ENCODE measurements at regions not wholly inside any gene's neighbourhood (a gene's known extent, or its start where the extent isn't known, plus 50 kb on each side); places are given as distances from the start of the nearest gene placed in this dataset.

DNA sequence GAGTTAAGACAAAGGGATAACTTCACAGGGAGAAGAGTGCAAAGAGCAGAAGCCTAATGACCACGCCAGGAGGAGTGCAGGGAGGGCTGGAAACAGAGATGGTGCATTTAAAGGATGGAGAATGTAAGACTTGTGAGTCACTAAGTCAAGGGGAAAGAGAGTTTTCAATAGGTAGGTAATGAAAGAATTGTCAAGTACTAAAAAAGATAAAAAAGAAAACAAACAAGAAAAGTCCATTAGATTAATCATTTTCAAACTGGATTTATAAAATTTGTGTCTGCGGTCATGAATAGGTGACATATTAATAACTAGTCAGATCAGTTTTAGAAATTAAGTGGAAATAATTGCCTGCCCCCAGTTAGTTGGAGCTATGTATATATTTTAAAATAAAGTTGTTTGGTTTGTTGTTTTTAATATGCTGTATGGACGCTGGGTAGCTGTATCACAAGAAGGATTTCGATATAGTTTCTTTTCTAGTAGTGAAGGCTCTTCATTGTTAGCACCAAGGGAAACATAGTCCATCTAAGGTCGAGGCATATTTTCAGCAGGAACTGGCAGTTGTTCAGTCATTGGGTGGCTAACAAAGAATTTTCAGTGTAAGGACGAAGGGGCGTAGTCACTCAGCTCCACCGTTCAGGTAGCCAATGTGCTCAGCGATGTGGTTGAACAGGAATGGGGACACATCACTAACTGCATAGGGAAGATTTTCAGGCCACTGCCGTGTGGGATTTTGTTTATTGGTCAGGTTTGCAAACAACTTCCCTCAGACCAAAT lies 203.0 kb downstream of the TGFB2 start:
- Mint-ChIP-seq H3K4me1 (ENCODE audit: low read depth) (no peaks in the 10 kb centered on the region), H3K36me3 (ENCODE audit: low read depth) (no peaks in the 10 kb centered on the region), H3K27ac (no peak overlapping the region), H3K27me3 (peaks cover 4% of the 10 kb centered on the region), H3K9me3 (peaks cover 3% of the 10 kb centered on the region), H3K4me3 (no peak overlapping the region)

GRCh38 chr1:218548764-218549163 lies 203.6 kb downstream of the TGFB2 start:
- peaks cover 3% of the 10 kb centered on the region for H3K9me3 Mint-ChIP-seq
- H3K4me3 Mint-ChIP-seq = no peak overlapping the region
- H3K4me1 Mint-ChIP-seq (ENCODE audit: low read depth) = no peaks in the 10 kb centered on the region
- H3K36me3 Mint-ChIP-seq (ENCODE audit: low read depth) = no peaks in the 10 kb centered on the region
- H3K27me3 Mint-ChIP-seq = peaks cover 4% of the 10 kb centered on the region
- no peak overlapping the region for H3K27ac Mint-ChIP-seq

DNA sequence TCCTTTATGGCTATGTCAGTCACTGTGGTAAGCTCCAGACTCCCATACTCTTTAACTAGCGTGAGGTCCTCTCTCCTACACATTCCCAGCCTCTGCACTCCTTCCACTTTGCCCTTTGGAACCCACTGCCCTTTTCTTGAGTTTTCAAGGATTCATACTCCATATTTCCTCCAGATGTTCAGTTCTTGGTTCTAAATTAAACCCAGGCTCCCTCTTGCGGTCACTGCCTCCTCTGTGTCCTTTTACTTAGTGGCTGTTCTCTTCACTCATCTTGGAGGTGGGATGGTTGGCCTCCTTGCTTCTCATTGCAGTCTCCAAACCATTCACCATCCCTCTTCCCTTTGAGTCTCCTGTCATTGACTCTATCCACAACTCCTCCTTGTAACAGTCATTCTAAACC lies 208.1 kb downstream of the TGFB2 start:
- Mint-ChIP-seq H3K4me1 (ENCODE audit: low read depth) (no peaks in the 10 kb centered on the region), H3K27ac (no peak overlapping the region), H3K9me3 (no peaks in the 10 kb centered on the region), H3K4me3 (no peak overlapping the region), H3K36me3 (ENCODE audit: low read depth) (no peaks in the 10 kb centered on the region), H3K27me3 (no peaks in the 10 kb centered on the region)

GRCh38 chr1:218556016-218556415 lies 210.9 kb downstream of the TGFB2 start:
- H3K27ac Mint-ChIP-seq = no peak overlapping the region
- H3K9me3 Mint-ChIP-seq = no peaks in the 10 kb centered on the region

DNA sequence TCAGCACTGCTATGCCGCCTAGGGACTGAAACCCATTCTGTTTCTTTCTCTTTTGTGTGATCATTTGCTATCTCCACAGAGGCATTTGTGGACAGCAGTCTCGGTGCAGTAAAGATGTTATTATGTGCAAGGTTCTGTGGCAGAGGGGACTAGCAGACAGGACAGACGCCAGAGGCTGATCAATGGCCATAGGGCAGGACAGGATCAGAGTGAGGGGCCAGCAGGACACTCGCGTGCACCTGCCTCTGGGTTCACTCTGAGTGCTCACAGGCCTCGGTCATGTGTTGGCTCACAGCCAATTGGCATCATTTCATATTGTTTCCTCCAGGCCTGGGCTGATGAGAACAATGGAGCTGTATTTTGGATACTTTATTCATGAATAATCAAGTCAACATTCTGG lies 212.6 kb downstream of the TGFB2 start:
- Mint-ChIP-seq H3K36me3 (ENCODE audit: low read depth) (no peaks in the 10 kb centered on the region), H3K9me3 (no peaks in the 10 kb centered on the region), H3K4me3 (no peak overlapping the region), H3K27ac (no peak overlapping the region), H3K4me1 (ENCODE audit: low read depth) (no peaks in the 10 kb centered on the region), H3K27me3 (no peaks in the 10 kb centered on the region)

More at GRCh38 chr1:218556016-218556415, 210.9 kb downstream of the TGFB2 start:
- H3K27me3 Mint-ChIP-seq = no peaks in the 10 kb centered on the region
- no peak overlapping the region for H3K4me3 Mint-ChIP-seq
- H3K4me1 Mint-ChIP-seq (ENCODE audit: low read depth) = no peaks in the 10 kb centered on the region
- no peaks in the 10 kb centered on the region for H3K36me3 Mint-ChIP-seq (ENCODE audit: low read depth)

DNA sequence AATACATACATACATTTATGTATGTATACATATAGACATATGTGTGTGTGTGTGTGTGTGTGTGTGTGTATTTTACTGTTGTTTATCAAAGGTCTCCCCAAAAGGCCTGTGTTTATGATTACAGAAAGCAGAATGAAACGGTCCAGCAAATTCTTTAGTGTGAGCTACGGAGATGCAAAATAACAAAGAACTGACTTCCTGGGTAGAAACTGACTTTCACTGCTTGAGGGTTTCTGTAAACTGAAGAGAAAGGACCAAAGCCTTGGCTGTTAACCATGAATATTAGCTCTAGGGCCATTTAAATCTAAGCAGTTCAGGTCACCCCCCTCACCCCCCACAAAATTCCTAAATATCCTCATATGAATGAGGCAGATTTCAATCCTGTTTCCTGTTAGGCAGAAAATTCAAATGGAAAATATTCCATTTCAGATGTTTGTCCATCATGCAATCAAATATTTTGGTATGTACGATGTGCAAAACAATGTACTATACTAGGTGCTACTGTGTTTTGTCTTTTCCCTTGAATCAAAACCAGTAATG lies 213.2 kb downstream of the TGFB2 start:
- no peaks in the 10 kb centered on the region for H3K4me1 Mint-ChIP-seq (ENCODE audit: low read depth)
- H3K27ac Mint-ChIP-seq = no peak overlapping the region

DNA sequence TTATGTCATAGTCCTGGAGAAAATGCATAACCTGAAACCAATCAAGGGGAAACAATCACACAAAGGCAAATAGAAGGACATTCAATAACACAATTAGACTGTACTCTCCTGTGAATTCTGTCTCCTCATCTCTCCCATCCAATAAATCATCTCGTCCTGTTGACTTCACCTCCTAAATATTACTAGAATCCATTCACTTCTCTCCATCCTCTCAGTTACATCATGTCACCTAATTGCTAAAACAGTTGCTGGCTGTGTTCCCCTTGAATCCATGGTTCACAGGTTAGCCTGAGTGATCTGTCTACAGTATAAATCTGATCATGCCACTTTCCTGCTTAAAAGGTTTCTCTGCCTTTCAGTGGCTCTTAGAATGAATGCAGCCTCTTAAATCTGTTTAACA lies 220.2 kb downstream of the TGFB2 start:
- no peaks in the 10 kb centered on the region for H3K36me3 Mint-ChIP-seq (ENCODE audit: low read depth)
- H3K9me3 Mint-ChIP-seq = no peaks in the 10 kb centered on the region
- no peaks in the 10 kb centered on the region for H3K4me1 Mint-ChIP-seq (ENCODE audit: low read depth)
- no peaks in the 10 kb centered on the region for H3K27me3 Mint-ChIP-seq
- no peak overlapping the region for H3K27ac Mint-ChIP-seq
- no peak overlapping the region for H3K4me3 Mint-ChIP-seq

More for the DNA sequence above, 213.2 kb downstream of the TGFB2 start:
- H3K27me3 Mint-ChIP-seq = no peaks in the 10 kb centered on the region
- H3K9me3 Mint-ChIP-seq = no peaks in the 10 kb centered on the region
- no peak overlapping the region for H3K4me3 Mint-ChIP-seq
- no peaks in the 10 kb centered on the region for H3K36me3 Mint-ChIP-seq (ENCODE audit: low read depth)

DNA sequence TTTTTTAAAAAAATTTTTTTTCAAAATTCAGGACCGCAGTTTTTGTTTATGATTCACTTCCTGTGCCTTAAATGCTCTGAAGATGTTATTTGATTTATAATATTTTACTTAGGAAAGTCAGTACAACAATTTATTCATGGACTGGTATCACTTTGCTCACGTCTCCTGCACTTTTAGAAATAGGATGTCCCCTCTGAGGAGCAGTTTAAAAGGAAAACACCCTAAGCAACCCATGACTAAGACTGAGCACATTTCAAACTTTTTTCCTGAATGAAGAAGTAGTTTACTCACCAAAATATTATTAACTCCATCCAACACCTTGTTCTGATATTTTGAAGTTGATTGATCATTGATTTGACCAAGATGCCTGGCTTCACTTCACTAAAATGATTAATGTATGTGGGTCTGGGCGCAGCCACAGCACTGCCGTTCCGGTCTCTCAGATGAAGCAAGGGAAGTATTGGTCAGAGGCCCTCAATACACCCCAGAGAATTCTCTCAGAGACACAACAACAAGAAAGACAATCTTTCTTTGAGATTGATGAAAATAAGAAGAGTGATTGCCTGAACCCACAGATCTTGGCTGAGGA lies 223.9 kb downstream of the TGFB2 start:
- Mint-ChIP-seq H3K4me1 (ENCODE audit: low read depth) (no peaks in the 10 kb centered on the region), H3K27ac (no peak overlapping the region), H3K9me3 (no peaks in the 10 kb centered on the region), H3K27me3 (no peaks in the 10 kb centered on the region), H3K4me3 (no peak overlapping the region), H3K36me3 (ENCODE audit: low read depth) (no peaks in the 10 kb centered on the region)

GRCh38 chr1:218570456-218570855 lies 225.3 kb downstream of the TGFB2 start:
- H3K27ac Mint-ChIP-seq = no peak overlapping the region
- no peaks in the 10 kb centered on the region for H3K27me3 Mint-ChIP-seq
- H3K9me3 Mint-ChIP-seq = no peaks in the 10 kb centered on the region
- H3K4me1 Mint-ChIP-seq (ENCODE audit: low read depth) = no peaks in the 10 kb centered on the region
- H3K4me3 Mint-ChIP-seq = no peak overlapping the region
- H3K36me3 Mint-ChIP-seq (ENCODE audit: low read depth) = no peaks in the 10 kb centered on the region

DNA sequence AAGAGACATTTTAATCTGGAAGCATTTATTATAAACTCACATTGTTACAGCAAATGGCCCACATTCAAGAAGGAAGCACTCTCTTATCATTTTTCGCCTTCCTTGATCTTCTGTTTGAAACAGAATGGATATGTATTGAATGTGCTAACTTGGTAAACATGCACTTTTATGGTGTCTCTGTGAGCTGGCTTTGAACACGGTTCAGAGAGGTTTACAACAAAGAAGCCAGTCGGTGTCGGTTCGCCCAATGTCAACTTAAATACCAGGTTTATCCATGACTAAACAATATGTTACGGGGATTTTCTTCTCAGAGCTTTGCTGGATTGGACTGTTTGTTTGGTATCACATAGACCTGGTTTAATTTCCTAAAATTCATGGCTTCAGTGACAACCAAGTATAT lies 226.4 kb downstream of the TGFB2 start:
- Mint-ChIP-seq H3K9me3 (no peaks in the 10 kb centered on the region), H3K4me1 (ENCODE audit: low read depth) (no peaks in the 10 kb centered on the region), H3K36me3 (ENCODE audit: low read depth) (no peaks in the 10 kb centered on the region), H3K4me3 (no peak overlapping the region), H3K27ac (no peak overlapping the region), H3K27me3 (no peaks in the 10 kb centered on the region)

DNA sequence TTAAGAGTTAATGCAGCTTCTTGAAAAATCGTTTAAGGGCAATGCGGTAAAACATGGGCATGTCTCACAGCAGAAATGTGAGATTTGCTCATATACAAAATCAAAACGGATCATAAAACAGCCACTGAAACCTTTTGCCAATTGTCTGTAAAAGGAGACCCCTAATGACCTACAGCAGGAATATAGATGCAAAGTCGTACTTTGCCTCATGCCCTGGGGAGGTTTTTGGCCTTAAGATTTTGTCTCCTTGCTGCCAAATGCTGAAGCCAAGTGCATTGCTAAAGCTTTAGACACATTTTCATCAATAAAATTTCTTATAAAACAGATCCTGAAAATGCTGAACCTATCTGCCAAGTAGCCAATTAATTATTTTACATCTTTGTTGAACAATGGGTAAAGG lies 226.9 kb downstream of the TGFB2 start:
- no peaks in the 10 kb centered on the region for H3K4me1 Mint-ChIP-seq (ENCODE audit: low read depth)
- no peak overlapping the region for H3K27ac Mint-ChIP-seq
- no peaks in the 10 kb centered on the region for H3K9me3 Mint-ChIP-seq
- no peaks in the 10 kb centered on the region for H3K27me3 Mint-ChIP-seq
- H3K36me3 Mint-ChIP-seq (ENCODE audit: low read depth) = no peaks in the 10 kb centered on the region
- no peak overlapping the region for H3K4me3 Mint-ChIP-seq

GRCh38 chr1:218573925-218574324 lies 228.8 kb downstream of the TGFB2 start:
- Mint-ChIP-seq H3K9me3 (no peaks in the 10 kb centered on the region), H3K27ac (no peak overlapping the region), H3K27me3 (no peaks in the 10 kb centered on the region), H3K4me1 (ENCODE audit: low read depth) (no peaks in the 10 kb centered on the region), H3K4me3 (no peak overlapping the region), H3K36me3 (ENCODE audit: low read depth) (no peaks in the 10 kb centered on the region)

GRCh38 chr1:218575079-218575478 lies 229.9 kb downstream of the TGFB2 start:
- H3K36me3 Mint-ChIP-seq (ENCODE audit: low read depth) = no peaks in the 10 kb centered on the region
- H3K27me3 Mint-ChIP-seq = no peaks in the 10 kb centered on the region
- no peaks in the 10 kb centered on the region for H3K4me1 Mint-ChIP-seq (ENCODE audit: low read depth)
- no peaks in the 10 kb centered on the region for H3K9me3 Mint-ChIP-seq
- H3K27ac Mint-ChIP-seq = no peak overlapping the region
- no peak overlapping the region for H3K4me3 Mint-ChIP-seq

GRCh38 chr1:218575856-218576255 lies 230.7 kb downstream of the TGFB2 start:
- Mint-ChIP-seq H3K9me3 (no peaks in the 10 kb centered on the region), H3K27me3 (no peaks in the 10 kb centered on the region), H3K27ac (no peak overlapping the region), H3K4me3 (no peak overlapping the region), H3K4me1 (ENCODE audit: low read depth) (no peaks in the 10 kb centered on the region), H3K36me3 (ENCODE audit: low read depth) (no peaks in the 10 kb centered on the region)

DNA sequence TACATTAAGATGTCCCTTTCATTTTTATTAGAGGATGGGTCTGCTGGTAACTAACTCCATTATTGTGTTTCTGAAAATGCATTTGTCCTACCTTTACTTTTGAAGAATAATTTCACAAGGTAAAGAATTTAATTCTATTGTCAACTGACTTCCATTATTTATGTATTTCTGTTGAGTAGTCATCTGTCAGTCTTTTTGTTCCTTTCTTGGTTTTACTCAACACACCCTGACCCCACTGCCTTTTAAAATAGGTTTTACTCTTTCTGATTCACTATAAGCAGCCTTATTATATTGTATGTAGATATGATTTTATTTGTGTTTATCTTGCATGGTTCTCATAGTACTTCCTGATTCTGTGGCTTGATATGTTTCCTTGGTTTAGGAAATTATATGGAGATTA lies 237.5 kb downstream of the TGFB2 start:
- H3K4me1 Mint-ChIP-seq (ENCODE audit: low read depth) = no peaks in the 10 kb centered on the region
- peaks cover 4% of the 10 kb centered on the region for H3K27me3 Mint-ChIP-seq
- H3K9me3 Mint-ChIP-seq = peaks cover 8% of the 10 kb centered on the region
- no peaks in the 10 kb centered on the region for H3K36me3 Mint-ChIP-seq (ENCODE audit: low read depth)
- no peak overlapping the region for H3K27ac Mint-ChIP-seq
- H3K4me3 Mint-ChIP-seq = no peak overlapping the region
